ENCODE measurements at regions not wholly inside any gene's neighbourhood (a gene's known extent, or its start where the extent isn't known, plus 50 kb on each side); places are given as distances from the start of the nearest gene placed in this dataset.

GRCh38 chr2:153227981-153228380 lies 250.6 kb downstream of the RPRM start:
- H3K79me2 ChIP-seq (ENCODE audit: insufficient read depth, low read length), result no peaks in the 10 kb centered on the region
- H4K20me1 ChIP-seq (ENCODE audit: low read depth, low read length), result no peaks in the 10 kb centered on the region
- no peak overlapping the region for H3K27ac ChIP-seq (ENCODE audit: low read depth, low read length)
- no peaks in the 10 kb centered on the region for H3K27me3 ChIP-seq (ENCODE audit: low read length)
- no peak overlapping the region for H2AFZ ChIP-seq (ENCODE audit: low read depth, low read length, severe bottlenecking)
- no peaks in the 10 kb centered on the region for H3F3A ChIP-seq (ENCODE audit: insufficient read depth)
- no peaks in the 10 kb centered on the region for H3K9me3 ChIP-seq (ENCODE audit: insufficient read depth, low read length)
- no peak overlapping the region for H3K9ac ChIP-seq (ENCODE audit: low read length)
- H3K9me2 ChIP-seq (replicated peaks; ENCODE audit: insufficient read depth, low read length), result no peaks in the 10 kb centered on the region
- no peaks in the 10 kb centered on the region for H3K36me3 ChIP-seq (ENCODE audit: low read length)
- no peak overlapping the region for H3K4me2 ChIP-seq (ENCODE audit: low read depth, low read length, poor library complexity, severe bottlenecking)
- H3K4me3 ChIP-seq (ENCODE audit: insufficient read depth, low read length, poor library complexity, severe bottlenecking), result no peak overlapping the region
- no peak for TF ChIP-seq CTCF (IDR thresholded peaks at IDR 0.05; ENCODE audit: insufficient read depth, low read length, poor library complexity, severe bottlenecking)
- no peak for TF ChIP-seq EZH2phosphoT487 (conservative IDR thresholded peaks at IDR 0.05; ENCODE audit: low read length)

GRCh38 chr2:153222231-153223165 lies 256.1 kb downstream of the RPRM start:
- H3K9ac ChIP-seq (ENCODE audit: low read length), result no peak overlapping the region
- no peak overlapping the region for H2AFZ ChIP-seq (ENCODE audit: low read depth, low read length, severe bottlenecking)
- no peaks in the 10 kb centered on the region for H3K36me3 ChIP-seq (ENCODE audit: low read length)
- no peaks in the 10 kb centered on the region for H3K79me2 ChIP-seq (ENCODE audit: insufficient read depth, low read length)
- no peaks in the 10 kb centered on the region for H4K20me1 ChIP-seq (ENCODE audit: low read depth, low read length)
- H3K9me2 ChIP-seq (replicated peaks; ENCODE audit: insufficient read depth, low read length), result no peaks in the 10 kb centered on the region; the same call in 1 of the 2 replicates
- H3K27ac ChIP-seq (ENCODE audit: low read depth, low read length), result no peak overlapping the region
- no peaks in the 10 kb centered on the region for H3F3A ChIP-seq (ENCODE audit: insufficient read depth)
- H3K4me3 ChIP-seq (ENCODE audit: insufficient read depth, low read length, poor library complexity, severe bottlenecking), result no peak overlapping the region
- no peak for TF ChIP-seq CTCF (IDR thresholded peaks at IDR 0.05; ENCODE audit: insufficient read depth, low read length, poor library complexity, severe bottlenecking)
- no peak for TF ChIP-seq EZH2phosphoT487 (conservative IDR thresholded peaks at IDR 0.05; ENCODE audit: low read length)
- H3K9me3 ChIP-seq (ENCODE audit: insufficient read depth, low read length), result no peaks in the 10 kb centered on the region
- no peak overlapping the region for H3K4me2 ChIP-seq (ENCODE audit: low read depth, low read length, poor library complexity, severe bottlenecking)
- no peaks in the 10 kb centered on the region for H3K27me3 ChIP-seq (ENCODE audit: low read length)

GRCh38 chr2:153221506-153221905 lies 257.1 kb downstream of the RPRM start:
- no peak overlapping the region for H3K4me2 ChIP-seq (ENCODE audit: low read depth, low read length, poor library complexity, severe bottlenecking)
- no peaks in the 10 kb centered on the region for H3K36me3 ChIP-seq (ENCODE audit: low read length)
- no peaks in the 10 kb centered on the region for H3K9me3 ChIP-seq (ENCODE audit: insufficient read depth, low read length)
- no peaks in the 10 kb centered on the region for H3K79me2 ChIP-seq (ENCODE audit: insufficient read depth, low read length)
- H4K20me1 ChIP-seq (ENCODE audit: low read depth, low read length), result no peaks in the 10 kb centered on the region
- no peaks in the 10 kb centered on the region for H3K27me3 ChIP-seq (ENCODE audit: low read length)
- no peak overlapping the region for H3K4me3 ChIP-seq (ENCODE audit: insufficient read depth, low read length, poor library complexity, severe bottlenecking)
- no peaks in the 10 kb centered on the region for H3F3A ChIP-seq (ENCODE audit: insufficient read depth)
- TF ChIP-seq EZH2phosphoT487 (conservative IDR thresholded peaks at IDR 0.05; ENCODE audit: low read length) (no peak), CTCF (IDR thresholded peaks at IDR 0.05; ENCODE audit: insufficient read depth, low read length, poor library complexity, severe bottlenecking) (no peak)
- no peak overlapping the region for H3K27ac ChIP-seq (ENCODE audit: low read depth, low read length)
- no peaks in the 10 kb centered on the region; the same call in 1 of the 2 replicates for H3K9me2 ChIP-seq (replicated peaks; ENCODE audit: insufficient read depth, low read length)
- H2AFZ ChIP-seq (ENCODE audit: low read depth, low read length, severe bottlenecking), result no peak overlapping the region
- no peak overlapping the region for H3K9ac ChIP-seq (ENCODE audit: low read length)

Measured in SU-DHL-6 (cell line).